EH (cell line): ENCODE measurements at regions not wholly inside any gene's neighbourhood (a gene's known extent, or its start where the extent isn't known, plus 50 kb on each side); places are given as distances from the start of the nearest gene placed in this dataset.
A peak's percentile ranks its signal among the peaks of the same experiment; 100 is the strongest.

Source experiments
- DNase-seq: peaks from one replicate; pipeline ENCODE4 v3.0.0-alpha.2; 2015; ENCODE audit warnings: low read depth

- DNase-seq, result peak; percentile 1
Observed at GRCh38 chr10:57880446-57881227, 387.1 kb downstream of the IPMK start.

GRCh38 chr10:57874810-57875209 lies 392.9 kb downstream of the IPMK start:
- no peak for DNase-seq

GRCh38 chr10:57867241-57867640 lies 400.5 kb downstream of the IPMK start:
- DNase-seq, result no peak

GRCh38 chr10:57864765-57865680 lies 402.7 kb downstream of the IPMK start:
- no peak for DNase-seq

GRCh38 chr10:57849691-57850357 lies 417.9 kb downstream of the IPMK start:
- peak; percentile 7 for DNase-seq

GRCh38 chr10:57846307-57847065 lies 421.2 kb downstream of the IPMK start:
- peak; percentile 6 for DNase-seq

- no peak for DNase-seq
Observed at GRCh38 chr10:57844387-57844998, 423.2 kb downstream of the IPMK start.

- no peak for DNase-seq
Observed at GRCh38 chr10:57830877-57831560, 436.7 kb downstream of the IPMK start.

GRCh38 chr10:57825015-57825414 lies 442.7 kb downstream of the IPMK start:
- no peak for DNase-seq

GRCh38 chr10:57823398-57823797 lies 444.3 kb downstream of the IPMK start:
- DNase-seq, result no peak

- DNase-seq, result no peak
Observed at GRCh38 chr10:57822965-57823364, 444.7 kb downstream of the IPMK start.

GRCh38 chr10:57818522-57818921 lies 449.2 kb downstream of the IPMK start:
- DNase-seq, result no peak

GRCh38 chr10:57817741-57818140 lies 450.0 kb downstream of the IPMK start:
- no peak for DNase-seq

GRCh38 chr10:57815949-57816348 lies 451.7 kb downstream of the IPMK start:
- no peak for DNase-seq

GRCh38 chr10:57809961-57810360 lies 457.7 kb downstream of the IPMK start:
- DNase-seq, result no peak

- DNase-seq, result no peak
Observed at GRCh38 chr10:57807906-57808305, 459.8 kb downstream of the IPMK start.

GRCh38 chr10:57806675-57807074 lies 461.0 kb downstream of the IPMK start:
- DNase-seq, result no peak

- DNase-seq, result no peak
Observed at GRCh38 chr10:57799625-57800024, 468.1 kb downstream of the IPMK start.

GRCh38 chr10:57798830-57799229 lies 468.9 kb downstream of the IPMK start:
- no peak for DNase-seq

- DNase-seq, result no peak
Observed at GRCh38 chr10:57791546-57791945, 476.1 kb downstream of the IPMK start.

GRCh38 chr10:57790703-57791102 lies 477.0 kb downstream of the IPMK start:
- no peak for DNase-seq
